Natural killer cell (primary cell): ENCODE measurements at regions not wholly inside any gene's neighbourhood (a gene's known extent, or its start where the extent isn't known, plus 50 kb on each side); places are given as distances from the start of the nearest gene placed in this dataset.

Experiments used
- ATAC-seq, 3 donors: fragments of 150-1000 bp in 2 of 3; fragments of 200-7000 bp in 1 of 3; cut with Tn5 transposase; 1 replicate in 1 of 3; 2 replicates in 2 of 3; pipeline ENCODE4 v1.10.0; 2021; ENCODE audit warnings: mild to moderate bottlenecking in 2 of 3, moderate library complexity in 2 of 3
- DNase-seq, 2 donors: peaks; one replicate each; pipeline versions ENCODE4 v3.0.0 to v3.0.0-alpha.2; 2013 to 2021; ENCODE audit warnings: mixed read lengths in 1 of 2
- H3K27ac ChIP-seq: one replicate; pipeline ENCODE4 v1.5.1; 2013; ENCODE audit warnings: mild to moderate bottlenecking, low read length
- H3K27me3 ChIP-seq: one replicate; pipeline ENCODE4 v1.6.1; 2013; ENCODE audit warnings: low read length; ENCODE audit not compliant: control insufficient read depth, insufficient read depth
- H3K36me3 ChIP-seq: one replicate; pipeline ENCODE4 v1.6.1; 2013; ENCODE audit warnings: low read length; ENCODE audit not compliant: control insufficient read depth, insufficient read depth
- H3K4me1 ChIP-seq: one replicate; pipeline ENCODE4 v1.6.1; 2013; ENCODE audit warnings: low read length; ENCODE audit not compliant: control insufficient read depth, insufficient read depth
- H3K4me3 ChIP-seq: one replicate; pipeline ENCODE4 v1.5.1; 2013; ENCODE audit warnings: low read length
- H3K9me3 ChIP-seq: one replicate; pipeline ENCODE4 v1.6.1; 2013; ENCODE audit warnings: low read length; ENCODE audit not compliant: control insufficient read depth, insufficient read depth
- H3K27ac Mint-ChIP-seq, 2 donors: one replicate each; pipeline ENCODE4 v1.8.0; 2022; ENCODE audit warnings: mild to moderate bottlenecking in 2 of 2, mixed read lengths in 2 of 2, moderate library complexity in 1 of 2
- H3K27me3 Mint-ChIP-seq, 2 donors: one replicate each; pipeline ENCODE4 v1.8.0; 2022; ENCODE audit warnings: low read depth in 2 of 2, mixed read lengths in 2 of 2
- H3K36me3 Mint-ChIP-seq: one replicate; pipeline ENCODE4 v1.8.0; 2022; ENCODE audit warnings: mixed read lengths
- H3K4me1 Mint-ChIP-seq, 2 donors: one replicate each; pipeline ENCODE4 v1.8.0; 2022; ENCODE audit warnings: mixed read lengths in 2 of 2
- H3K4me3 Mint-ChIP-seq: one replicate; pipeline ENCODE4 v1.8.0; 2022; ENCODE audit warnings: mild to moderate bottlenecking, moderate library complexity, mixed read lengths
- H3K9me3 Mint-ChIP-seq, 2 donors: one replicate each; pipeline ENCODE4 v1.8.0; 2022; ENCODE audit warnings: mixed read lengths in 2 of 2
- WGBS: methylation state at CpG from one replicate; pipeline ENCODE4 v1.1.7; 2013; ENCODE audit warnings: missing lambda C conversion rate; ENCODE audit not compliant: insufficient coverage; 5-methylcytosine and 5-hydroxymethylcytosine counted together
- intact Hi-C: fragments of 100-400 bp; cut with micrococcal nuclease; formaldehyde crosslinking; loops from one replicate; pipeline ENCODE4 v1.14.2; 2022
- TF ChIP-seq, protein P1 (sequence below): fragments of 200-600 bp; IDR thresholded peaks from one replicate; pipeline ENCODE4 v1.8.0; 2022; ENCODE audit warnings: antibody characterized with exemption

DNA sequence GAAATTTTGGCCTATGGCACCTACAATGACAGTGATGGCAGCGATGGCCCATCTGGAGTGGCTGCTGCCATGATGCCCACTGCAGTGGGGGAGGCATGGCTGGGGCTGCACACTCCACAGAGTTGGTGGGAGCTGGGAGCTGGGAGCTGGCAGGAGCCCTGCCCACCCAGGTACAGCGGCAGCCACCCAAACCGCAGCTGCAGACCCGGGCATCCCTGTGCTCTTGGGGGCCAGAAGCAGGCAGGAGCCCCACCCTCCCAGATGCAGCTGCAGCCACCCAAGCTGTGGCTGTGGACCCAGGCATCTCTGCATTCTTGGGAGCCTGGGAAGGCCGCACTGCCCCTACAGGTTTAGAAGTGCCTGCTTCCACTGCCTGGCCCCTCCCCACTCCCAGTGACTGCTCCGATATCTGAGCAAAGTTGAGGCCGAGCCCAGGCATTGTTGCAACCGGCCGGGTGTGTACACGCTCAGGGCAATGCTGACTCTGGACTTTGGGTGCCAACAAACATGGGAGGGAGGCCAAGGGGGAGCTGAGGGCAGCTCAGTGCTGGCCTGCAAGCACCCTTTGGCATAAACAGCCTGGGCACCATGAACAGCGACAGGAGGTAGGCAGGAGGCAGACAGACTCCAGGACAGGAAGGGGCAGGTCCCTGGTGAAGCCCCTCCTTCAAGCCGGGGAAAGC, 82.8 kb downstream of the PPP4R3C start:
- Mint-ChIP-seq H3K4me3 (no peak overlapping the region), H3K27ac (no peak overlapping the region), H3K4me1 (no peaks in the 10 kb centered on the region), H3K36me3 (no peaks in the 10 kb centered on the region), H3K9me3 (no peaks in the 10 kb centered on the region), H3K27me3 (no peaks in the 10 kb centered on the region)
- Histone ChIP-seq H3K9me3 (no peaks in the 10 kb centered on the region), H3K27me3 (no peaks in the 10 kb centered on the region), H3K36me3 (no peaks in the 10 kb centered on the region), H3K4me1 (no peaks in the 10 kb centered on the region), H3K27ac (no peak overlapping the region), H3K4me3 (no peak overlapping the region)
- TF ChIP-seq, protein P1, sequence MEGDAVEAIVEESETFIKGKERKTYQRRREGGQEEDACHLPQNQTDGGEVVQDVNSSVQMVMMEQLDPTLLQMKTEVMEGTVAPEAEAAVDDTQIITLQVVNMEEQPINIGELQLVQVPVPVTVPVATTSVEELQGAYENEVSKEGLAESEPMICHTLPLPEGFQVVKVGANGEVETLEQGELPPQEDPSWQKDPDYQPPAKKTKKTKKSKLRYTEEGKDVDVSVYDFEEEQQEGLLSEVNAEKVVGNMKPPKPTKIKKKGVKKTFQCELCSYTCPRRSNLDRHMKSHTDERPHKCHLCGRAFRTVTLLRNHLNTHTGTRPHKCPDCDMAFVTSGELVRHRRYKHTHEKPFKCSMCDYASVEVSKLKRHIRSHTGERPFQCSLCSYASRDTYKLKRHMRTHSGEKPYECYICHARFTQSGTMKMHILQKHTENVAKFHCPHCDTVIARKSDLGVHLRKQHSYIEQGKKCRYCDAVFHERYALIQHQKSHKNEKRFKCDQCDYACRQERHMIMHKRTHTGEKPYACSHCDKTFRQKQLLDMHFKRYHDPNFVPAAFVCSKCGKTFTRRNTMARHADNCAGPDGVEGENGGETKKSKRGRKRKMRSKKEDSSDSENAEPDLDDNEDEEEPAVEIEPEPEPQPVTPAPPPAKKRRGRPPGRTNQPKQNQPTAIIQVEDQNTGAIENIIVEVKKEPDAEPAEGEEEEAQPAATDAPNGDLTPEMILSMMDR, result no peak
- no peak for DNase-seq
- 87% methylated on average over 12 of the region's 12 CpGs for WGBS
- no peak for ATAC-seq
- intact Hi-C loops, result no loop called here

DNA sequence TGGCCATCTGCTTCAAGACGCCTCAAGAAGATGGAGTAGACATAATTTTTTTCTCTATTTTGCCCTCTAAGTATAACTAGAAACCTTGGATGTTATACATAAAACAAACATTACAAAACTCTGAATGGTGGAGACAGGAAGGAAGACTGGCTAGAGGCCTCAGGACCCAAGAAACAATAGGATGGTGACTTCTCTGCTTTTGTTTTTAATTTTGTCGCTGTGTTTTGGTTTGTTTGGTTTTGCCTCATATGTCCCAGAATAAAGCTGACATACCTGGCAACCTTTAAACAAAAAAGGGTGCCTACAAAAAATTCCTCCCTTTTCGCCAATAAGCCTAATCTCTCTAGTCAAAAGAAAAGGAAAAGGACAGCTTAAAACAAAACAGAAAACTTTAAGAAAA, 109.1 kb downstream of the PPP4R3C start:
- Mint-ChIP-seq H3K27me3 (no peaks in the 10 kb centered on the region), H3K4me3 (no peak overlapping the region), H3K36me3 (no peaks in the 10 kb centered on the region), H3K9me3 (peaks cover 3% of the 10 kb centered on the region in 2 donors), H3K27ac (no peak overlapping the region), H3K4me1 (no peaks in the 10 kb centered on the region)
- ATAC-seq (no peak), DNase-seq (no peak)
- 88% methylated on average over 1 of the region's 3 CpGs for WGBS
- Histone ChIP-seq H3K4me3 (no peak overlapping the region), H3K9me3 (no peaks in the 10 kb centered on the region), H3K27ac (no peak overlapping the region), H3K36me3 (no peaks in the 10 kb centered on the region), H3K4me1 (no peaks in the 10 kb centered on the region), H3K27me3 (no peaks in the 10 kb centered on the region)
- intact Hi-C loops, result no loop called here
- TF ChIP-seq, protein P1, result no peak

DNA sequence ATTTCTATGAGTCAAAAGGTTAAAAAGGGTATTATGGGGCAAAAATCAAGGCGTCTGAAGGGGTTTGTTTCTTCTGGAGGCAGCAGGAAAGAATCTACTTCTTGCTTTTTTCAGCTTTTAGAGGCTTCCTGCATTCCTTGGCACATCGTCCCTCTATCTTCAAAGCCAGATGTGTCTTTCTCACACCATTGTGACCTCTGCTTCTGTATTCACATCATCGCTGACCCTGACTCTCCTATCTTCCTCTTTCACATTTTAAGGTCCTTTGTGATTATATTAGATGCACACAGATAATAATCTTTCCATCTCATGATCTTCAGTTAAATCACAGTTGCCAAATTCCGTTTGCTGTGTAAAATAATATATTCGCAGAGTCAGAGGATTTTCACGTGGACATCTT, 112.7 kb downstream of the PPP4R3C start:
- no peaks in the 10 kb centered on the region for H3K27me3 ChIP-seq
- Mint-ChIP-seq H3K36me3 (no peaks in the 10 kb centered on the region), H3K4me3 (no peak overlapping the region), H3K9me3 (peaks cover 3% of the 10 kb centered on the region in 2 donors), H3K27me3 (no peaks in the 10 kb centered on the region), H3K4me1 (no peaks in the 10 kb centered on the region), H3K27ac (no peak overlapping the region)
- no peak for DNase-seq
- no peak overlapping the region for H3K4me3 ChIP-seq
- TF ChIP-seq, protein P1, result no peak
- WGBS, result 6% methylated on average over 2 of the region's 6 CpGs
- intact Hi-C loops, result no loop called here
- no peaks in the 10 kb centered on the region for H3K9me3 ChIP-seq
- H3K4me1 ChIP-seq, result no peaks in the 10 kb centered on the region
- no peaks in the 10 kb centered on the region for H3K36me3 ChIP-seq
- no peak for ATAC-seq
- no peak overlapping the region for H3K27ac ChIP-seq
